NT2/D1 (cell line): ENCODE measurements at regions not wholly inside any gene's neighbourhood (a gene's known extent, or its start where the extent isn't known, plus 50 kb on each side); places are given as distances from the start of the nearest gene placed in this dataset.

Source experiments
- SUZ12 ChIP-seq: IDR thresholded peaks from 2 replicates; pipeline ENCODE4 v1.6.1; 2011; ENCODE audit not compliant: insufficient read length, insufficient read depth; ENCODE audit errors: extremely low read depth
- YY1 ChIP-seq: IDR thresholded peaks from 2 replicates; pipeline ENCODE4 v1.6.1; 2011; ENCODE audit not compliant: insufficient read length, insufficient read depth
- ZNF274 ChIP-seq: IDR thresholded peaks from 2 replicates; pipeline ENCODE4 v1.6.1; 2011; ENCODE audit warnings: mild to moderate bottlenecking, low read depth, low read length

- TF ChIP-seq YY1 (no peak), SUZ12 (no peak), ZNF274 (no peak)
Measured at GRCh38 chr7:86954971-86955370, 104.5 kb downstream of the ELAPOR2 start.
